C4-2B (cell line): ENCODE measurements at regions not wholly inside any gene's neighbourhood (a gene's known extent, or its start where the extent isn't known, plus 50 kb on each side); places are given as distances from the start of the nearest gene placed in this dataset.

ENCODE experiments used
- CTCF ChIP-seq: fragments of 450-650 bp; conservative IDR thresholded peaks from 2 replicates; pipeline ENCODE4 v1.5.1; 2017; ENCODE audit warnings: mild to moderate bottlenecking
- ZFX ChIP-seq: fragments of 450-650 bp; IDR thresholded peaks from 2 replicates; pipeline ENCODE4 v1.6.1; 2017

DNA sequence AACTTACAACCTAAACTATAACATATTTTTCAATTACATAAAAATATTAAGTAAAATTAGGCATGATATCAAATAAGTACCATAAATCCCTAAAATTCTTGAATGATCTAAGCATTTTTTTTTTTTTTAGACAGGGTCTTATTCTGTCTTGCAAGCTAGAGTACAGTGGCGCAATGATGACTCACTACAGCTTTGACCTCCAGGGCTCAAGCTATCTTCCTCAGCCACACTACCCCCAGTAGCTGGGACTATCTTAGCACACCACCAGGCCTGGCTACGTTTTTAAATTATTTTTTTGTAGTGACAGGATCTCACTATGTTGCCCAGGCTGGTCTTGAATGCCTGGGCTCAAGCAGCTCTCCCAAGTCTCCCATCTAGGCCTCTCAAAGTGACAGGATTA lies 1042.3 kb downstream of the FSTL5 start:
- TF ChIP-seq CTCF (no peak), ZFX (no peak)
